Stimulated activated CD4-positive, alpha-beta T cell treated with anti-CD3 and anti-CD28 coated beads, Interleukin-1b, Interleukin-23, amount 100 ng/mL, for 48 hours (primary cell): ENCODE measurements at regions not wholly inside any gene's neighbourhood (a gene's known extent, or its start where the extent isn't known, plus 50 kb on each side); places are given as distances from the start of the nearest gene placed in this dataset.
A peak's percentile ranks its signal among the peaks of the same experiment; 100 is the strongest.

Experiments used
- DNase-seq: peaks from one replicate; pipeline ENCODE4 v3.0.0-alpha.2; 2020

DNA sequence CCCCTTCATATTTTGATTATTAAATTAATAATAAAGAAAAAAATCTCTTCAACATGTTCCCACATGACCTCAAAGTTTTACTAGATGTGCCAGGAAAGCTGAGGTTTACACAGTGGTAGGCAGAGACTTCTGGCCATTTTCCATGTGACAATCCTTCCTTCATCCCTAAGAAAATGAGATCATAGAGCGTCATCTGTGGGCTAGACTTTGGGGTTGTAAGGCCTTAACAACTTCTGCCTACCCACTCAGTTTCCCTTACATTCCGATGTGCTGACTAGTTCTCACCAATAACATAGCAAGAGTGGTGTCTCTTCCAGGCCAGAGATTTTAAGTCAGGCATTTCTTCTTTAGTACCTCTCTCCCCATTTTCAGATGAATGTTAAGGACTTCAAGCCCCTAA, 171.1 kb upstream of the PHF14 start:
- DNase-seq = no peak

DNA sequence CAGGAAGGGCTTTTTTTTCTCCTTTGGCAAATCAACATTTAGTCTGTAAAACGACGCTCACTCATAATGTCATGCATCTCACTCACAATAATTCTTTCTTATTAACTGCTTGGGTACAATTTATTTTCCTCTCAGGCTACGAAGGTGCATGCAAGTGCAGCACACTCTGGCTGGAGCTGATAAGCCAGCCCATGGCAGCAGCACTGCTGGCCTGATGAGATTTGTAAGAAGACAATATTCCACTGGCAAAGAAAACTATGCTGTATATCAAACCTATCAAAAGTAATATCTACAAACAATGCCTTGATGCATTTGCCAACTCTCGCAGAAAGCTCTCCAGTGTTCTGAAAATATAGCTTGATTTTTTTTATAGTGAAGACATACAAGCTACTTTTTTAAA, 170.0 kb upstream of the PHF14 start:
- no peak for DNase-seq

DNA sequence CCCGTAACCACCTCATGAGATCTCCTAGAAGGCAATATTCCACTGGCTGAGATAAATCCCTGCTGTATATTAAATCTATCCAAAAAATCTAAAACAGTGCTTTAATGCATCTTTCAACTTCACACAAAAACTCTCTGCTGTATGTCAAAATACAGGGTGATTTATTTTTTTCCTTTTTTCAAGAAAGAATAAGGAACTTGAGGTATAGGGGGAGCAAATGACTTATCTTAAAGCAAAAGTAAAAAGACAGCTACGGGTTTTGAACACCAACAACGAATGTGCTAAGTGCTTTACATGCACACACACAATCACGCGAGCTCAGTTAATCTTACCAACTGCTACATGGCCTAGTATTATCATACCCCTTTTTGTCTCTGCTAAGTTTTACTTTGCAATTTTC, 168.9 kb upstream of the PHF14 start:
- no peak for DNase-seq

DNA sequence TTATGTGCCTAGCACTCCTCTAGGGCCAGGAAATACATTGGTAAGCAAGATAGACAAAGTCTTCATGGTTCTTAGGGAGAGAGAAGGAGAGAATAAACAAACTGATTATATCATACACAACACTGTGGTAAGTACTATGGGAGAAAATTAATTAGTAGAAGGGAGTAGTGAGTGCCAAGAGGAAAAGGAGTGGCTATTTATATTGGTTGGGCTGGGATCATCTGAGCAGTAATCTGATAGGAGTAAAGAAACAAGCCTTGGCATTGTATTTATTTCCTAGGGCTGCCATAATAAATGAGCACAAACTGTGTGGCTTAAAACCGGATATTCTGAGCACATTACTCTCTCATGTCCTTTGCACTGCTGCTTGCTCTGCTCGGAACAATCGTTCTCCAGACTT, 158.1 kb upstream of the PHF14 start:
- DNase-seq = no peak

DNA sequence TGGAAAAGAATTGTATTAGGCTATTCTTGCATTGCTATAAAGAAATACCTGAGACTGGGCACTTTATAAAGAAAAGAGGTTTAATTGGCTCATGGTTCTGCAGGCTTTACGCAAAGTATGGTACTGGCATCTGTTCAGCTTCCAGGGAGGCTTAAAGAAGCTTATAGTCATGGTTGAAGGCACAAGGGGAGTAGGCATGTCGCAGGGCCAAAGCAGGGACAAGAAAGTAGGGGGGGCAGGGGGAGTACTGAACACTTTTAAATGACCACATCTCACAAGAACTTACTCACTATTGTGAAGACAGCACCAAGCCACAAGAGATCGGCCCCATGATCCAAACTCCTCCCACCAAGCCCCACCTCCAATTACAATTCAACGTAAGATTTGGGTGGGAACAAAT, 152.5 kb upstream of the PHF14 start:
- DNase-seq = no peak

DNA sequence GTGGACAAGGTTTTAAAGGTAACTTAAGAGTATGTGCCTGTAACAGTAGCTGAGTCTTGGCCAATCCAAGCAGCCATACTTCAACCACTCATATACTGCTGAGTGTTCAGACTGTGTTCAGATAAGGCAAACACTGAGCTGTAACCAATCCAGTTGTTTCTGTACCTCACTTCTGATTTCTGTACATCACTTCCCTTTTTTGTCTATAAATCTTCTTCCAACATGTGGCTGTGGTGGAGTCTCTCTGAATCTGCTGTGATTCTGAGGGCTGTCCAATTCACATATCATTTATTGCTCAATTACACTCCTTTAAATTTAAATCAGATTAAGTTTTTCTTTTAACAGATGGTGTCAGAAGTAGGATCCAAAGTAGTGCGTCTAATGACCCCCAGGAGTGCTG, 149.5 kb upstream of the PHF14 start:
- no peak for DNase-seq

DNA sequence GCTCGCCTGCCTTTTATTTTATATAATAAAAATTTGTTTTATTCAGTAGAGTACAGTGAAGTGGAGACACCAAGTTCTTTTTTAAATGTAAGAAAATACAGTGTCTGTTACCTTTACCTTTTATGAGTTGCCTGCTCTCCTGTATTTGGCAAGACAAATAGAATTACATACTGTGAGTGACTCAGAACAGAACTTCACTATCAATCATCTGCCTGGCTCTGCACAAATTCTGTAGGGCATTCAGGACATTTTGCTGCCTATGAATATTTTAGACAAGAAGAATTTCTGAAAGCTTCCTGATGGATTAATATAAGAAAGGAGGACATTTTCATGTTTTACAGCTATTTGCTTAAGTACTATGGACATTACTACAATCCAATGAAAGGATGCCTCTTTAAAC, 135.4 kb upstream of the PHF14 start:
- no peak for DNase-seq

DNA sequence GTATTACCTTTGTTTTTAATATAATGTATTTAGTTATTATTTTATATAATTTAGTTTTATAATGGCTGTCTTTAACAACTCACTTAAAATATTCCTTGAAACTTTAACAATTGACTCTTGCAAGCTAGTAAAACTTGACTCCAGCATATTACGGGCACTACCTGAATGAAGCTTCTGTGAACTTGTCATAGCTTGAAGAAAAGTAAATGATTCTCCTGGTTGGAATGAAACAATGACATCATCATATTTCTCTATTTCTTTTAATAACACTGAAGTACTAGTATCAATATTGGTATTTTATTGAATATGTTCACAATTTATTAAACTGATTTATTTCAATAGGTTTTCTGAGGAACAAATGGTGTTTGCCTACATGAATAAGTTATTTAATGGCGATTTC, 128.4 kb upstream of the PHF14 start:
- DNase-seq = no peak

DNA sequence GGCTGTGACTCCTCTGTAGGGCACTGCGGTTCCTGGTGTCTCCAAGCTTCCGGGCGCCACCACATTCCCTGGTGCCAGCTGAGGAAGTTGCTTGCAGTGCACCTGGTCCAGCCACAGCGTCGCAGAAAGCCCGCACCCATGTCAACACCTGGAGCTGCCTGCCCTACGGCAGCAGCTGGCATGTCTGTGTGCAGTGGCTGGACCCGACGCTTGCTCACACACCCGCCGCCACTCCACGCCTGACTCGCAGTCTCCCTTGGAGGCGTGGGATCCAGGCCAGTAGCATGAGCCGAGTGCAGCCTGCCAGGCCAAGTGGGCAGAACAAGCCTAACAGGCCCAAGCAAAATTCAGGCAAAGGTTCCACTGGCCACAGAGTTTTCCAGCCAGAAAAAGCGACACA, 118.1 kb upstream of the PHF14 start:
- DNase-seq = no peak

DNA sequence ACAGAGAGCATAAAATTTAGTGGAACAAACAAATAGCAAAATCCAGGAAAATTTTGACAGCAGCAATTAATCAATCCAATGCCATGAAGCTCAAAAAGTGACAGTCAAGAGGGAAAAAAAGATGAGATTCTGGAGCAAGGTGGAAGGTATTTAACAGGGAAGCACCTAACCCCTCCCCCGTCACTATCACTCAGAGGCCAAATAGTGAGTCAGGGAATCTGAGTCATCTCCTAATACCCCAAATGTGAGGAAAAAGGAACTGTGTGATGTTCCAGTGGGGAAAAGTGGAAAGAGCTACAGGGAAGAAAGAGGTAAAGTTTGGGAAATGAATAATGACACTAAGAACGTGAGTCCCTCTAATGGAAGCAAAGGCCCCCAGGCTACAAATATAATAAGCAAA, 113.2 kb upstream of the PHF14 start:
- DNase-seq = no peak

DNA sequence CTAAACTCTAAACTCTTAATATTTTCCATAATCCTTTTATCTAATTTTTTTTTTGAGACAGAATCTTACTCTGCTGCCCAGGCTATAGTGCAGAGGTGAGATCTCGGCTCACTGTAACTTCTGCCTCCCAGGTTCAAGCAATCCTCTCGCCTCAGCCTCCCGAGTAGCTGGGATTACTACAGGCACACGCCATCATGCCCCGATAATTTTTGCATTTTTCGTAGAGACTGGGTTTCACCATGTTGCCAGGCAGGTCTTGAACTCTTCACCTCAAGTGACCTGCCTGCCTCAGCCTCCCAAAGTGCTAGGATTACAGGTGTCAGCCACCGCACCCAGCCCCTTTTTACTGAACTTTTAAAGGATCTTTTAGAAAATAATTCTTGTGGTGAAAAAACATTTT, 110.2 kb upstream of the PHF14 start:
- no peak for DNase-seq

DNA sequence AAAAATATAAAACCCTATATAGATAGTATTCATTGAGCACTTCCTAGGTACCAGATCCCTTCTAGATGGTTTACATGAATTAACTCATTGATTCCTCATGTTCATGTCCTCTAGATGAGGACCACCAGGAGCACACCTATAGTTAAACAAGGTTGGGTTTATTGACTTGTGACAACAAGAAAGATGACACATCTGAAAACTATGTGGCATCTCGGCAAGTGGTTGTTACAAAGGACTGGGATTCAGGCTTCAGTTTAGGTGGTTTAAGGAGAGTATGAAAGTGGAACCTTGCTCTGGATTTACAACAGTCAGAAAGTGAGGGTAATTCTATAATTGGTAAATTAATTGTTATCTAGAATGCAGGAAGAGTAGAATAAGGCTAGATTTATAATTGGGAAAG, 99.0 kb upstream of the PHF14 start:
- no peak for DNase-seq

DNA sequence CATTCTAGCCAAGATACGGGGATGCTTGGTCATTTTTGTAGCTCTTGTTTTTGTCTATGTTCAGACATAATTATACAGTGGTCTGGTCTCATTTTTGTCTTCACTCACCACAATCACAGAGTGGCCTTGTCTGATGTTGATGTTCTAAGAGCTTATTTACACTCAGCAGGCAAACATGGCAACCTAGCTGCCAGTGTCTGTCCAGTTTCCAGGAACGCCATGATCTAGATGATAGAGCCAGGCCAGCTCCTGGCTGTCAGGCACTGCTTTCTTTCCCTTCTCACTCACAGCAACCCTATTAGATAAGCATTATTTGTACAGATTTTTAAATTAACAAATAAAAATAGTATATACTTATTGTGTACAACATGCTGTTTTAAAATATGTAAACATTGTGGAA, 98.6 kb upstream of the PHF14 start:
- no peak for DNase-seq

DNA sequence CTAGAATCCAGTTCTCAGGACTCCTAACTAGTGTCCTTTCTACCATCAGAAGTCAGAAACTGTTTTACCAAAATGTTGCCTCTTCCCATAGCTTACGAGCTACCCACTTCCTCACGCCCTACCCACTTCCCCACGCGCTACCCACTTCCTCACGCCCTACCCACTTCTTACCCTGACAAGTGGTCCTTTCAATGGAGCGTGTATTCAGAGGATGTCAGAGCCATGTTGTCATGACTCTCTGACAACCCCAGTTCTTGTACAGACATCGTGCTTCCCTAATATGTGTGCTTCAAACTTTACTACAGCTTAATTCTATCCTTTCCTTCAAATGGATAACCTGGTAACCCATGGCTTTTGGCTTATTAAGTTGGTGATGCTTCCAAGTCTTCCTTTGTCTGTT, 84.8 kb upstream of the PHF14 start:
- no peak for DNase-seq

DNA sequence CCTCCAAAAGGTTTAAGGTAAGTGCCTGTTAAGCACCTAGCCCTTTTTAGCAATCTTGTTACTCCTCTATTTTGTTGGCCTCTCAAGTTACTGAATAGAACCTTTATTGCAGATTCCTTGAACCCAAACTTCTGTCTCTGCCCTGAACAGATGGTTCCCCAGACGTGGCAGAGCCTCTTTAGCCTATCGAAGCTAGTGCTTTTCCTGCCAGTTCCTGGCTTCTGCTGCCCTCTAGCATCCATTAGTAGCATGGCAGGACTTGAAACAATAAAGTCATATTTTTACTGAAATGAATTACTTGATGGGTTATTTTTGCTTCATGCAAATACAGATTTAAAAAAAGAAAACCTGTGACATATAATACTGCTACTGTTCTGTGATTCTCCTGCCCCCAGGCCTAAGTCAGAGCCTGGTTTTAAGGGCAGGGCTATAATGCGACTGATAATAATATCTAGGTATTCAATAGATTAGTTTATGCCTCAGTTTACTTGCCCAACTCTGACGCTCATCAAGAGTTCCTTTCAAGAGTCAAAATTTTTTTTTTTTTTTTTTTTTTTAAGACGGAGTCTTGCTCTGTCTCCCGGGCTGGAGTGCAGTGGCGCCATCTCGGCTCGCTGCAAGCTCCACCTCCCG, 84.3 kb upstream of the PHF14 start:
- DNase-seq = peak; percentile 39

DNA sequence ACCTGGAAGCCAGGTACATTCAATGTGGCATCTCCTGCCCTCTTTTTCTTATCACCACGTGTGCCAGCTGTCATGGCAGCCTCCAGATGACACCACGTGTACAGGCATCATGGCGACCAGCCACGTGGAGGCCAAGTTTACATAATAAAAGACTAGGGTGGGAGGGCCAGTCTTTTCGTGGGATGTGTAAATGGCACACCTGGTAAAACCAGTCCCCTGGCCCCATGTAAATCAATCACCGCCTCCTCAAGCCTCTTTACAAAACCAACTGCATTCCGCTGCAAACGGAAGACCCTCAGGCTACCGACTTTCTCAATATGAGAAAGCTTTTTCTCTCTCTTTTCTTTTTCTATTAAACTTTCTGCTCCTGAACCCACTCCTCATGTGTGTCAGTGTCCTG, 65.1 kb upstream of the PHF14 start:
- no peak for DNase-seq

DNA sequence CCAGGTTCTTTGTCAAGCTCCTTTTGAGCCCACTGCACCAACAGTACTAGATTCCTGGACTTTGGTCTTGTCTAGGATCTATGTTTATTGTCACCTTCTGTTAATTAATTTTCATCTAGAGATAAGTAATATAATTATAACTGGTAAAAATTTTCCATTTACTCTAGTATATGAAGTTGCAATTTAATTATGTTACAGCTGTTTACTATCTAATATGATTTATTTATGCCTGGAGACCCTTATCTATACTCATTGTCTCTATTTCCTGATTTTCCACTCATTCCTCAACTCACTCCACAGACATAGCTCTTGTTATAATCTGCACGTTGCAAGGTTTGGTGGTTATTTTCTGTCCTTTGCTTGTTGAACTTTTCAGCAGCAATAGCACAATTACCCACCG, 63.2 kb upstream of the PHF14 start:
- no peak for DNase-seq

DNA sequence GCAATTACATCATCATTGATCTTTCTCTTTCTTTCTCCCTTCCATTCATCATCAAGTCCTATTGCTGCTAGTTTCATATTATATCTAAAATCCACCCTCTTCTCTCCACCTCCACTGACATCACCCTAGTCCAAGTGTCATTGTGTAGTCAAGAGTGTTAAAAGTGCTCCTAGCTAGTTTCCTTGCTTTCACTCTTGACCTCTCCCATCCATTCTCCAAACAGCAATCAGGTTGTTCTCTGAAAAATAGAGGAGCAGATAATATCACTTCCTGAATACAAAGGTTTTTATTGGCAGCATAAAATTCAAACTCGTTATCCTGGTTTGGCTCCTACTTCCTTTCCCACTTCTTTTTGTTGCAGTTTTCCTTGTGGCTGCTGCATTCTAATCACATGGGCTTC, 61.6 kb upstream of the PHF14 start:
- no peak for DNase-seq

DNA sequence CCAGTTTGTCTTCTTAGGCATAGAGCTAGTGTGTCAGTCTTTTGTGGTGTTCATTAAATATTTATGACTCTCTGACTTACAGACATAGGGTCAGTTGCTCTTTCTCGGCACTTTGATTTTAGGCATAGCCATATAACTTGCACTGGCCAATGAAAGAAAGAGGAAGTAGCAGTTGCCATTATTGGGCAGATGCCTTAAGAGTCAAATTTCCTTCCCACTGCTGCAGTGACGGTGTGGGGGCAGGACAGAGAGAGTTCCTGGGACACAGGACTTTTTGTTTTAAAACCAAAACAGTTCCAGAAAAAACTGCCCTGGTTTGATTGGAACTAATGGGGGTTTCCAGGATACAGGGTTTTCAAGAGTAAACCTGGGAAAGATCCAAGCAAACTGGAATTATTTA, 60.2 kb upstream of the PHF14 start:
- DNase-seq = no peak

DNA sequence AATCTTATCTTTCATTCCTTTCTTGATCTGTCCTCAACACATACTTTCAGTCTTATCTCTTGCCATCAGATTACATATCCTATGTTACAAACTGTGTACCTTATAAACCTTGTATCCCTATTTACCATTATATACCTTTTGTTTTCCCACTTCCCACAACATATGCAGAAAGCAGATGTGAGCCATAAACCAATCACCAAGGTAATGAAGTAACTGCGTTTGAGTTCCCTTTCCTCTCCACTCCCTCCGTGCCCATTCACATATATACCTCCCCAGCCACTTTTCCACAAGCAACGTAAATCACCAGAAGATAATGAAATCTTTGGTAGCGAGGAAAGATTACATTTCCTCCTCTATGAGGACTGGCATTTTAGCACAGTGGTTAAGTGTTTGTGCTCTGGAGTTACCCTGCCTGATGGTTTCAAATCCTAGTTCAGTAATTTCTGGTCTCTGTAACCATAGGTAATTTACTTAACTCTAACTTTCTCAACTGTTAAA, 55.5 kb upstream of the PHF14 start:
- no peak for DNase-seq

DNA sequence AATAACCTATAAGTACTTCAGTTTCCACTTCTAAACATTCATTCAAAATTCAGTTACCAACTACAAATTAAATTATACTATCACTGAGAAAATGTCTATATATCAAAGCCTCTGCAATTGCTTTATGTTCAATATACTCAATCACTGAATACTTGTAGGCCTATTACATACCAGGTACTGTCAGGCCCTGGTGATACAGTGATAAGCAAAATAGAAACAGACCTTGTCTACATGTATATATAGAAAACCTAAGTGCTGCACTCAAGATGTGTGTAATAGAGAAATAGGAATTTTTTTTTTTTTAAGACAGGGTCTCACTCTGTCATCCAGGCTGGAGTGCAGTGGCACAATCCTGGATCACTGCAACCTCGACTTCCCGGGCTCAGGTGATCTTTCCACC, 53.7 kb upstream of the PHF14 start:
- no peak for DNase-seq
